Common myeloid progenitor, CD34-positive (primary cell): ENCODE measurements at regions not wholly inside any gene's neighbourhood (a gene's known extent, or its start where the extent isn't known, plus 50 kb on each side); places are given as distances from the start of the nearest gene placed in this dataset.
"Not testable (repeated sequence)": the region's sequence is repeated elsewhere in the genome, so short reads cannot be mapped to it uniquely, and the experiment has no call there.

Experiments
- CTCF ChIA-PET: fragments of 350-600 bp; sonication (Branson Sonifier 250); formaldehyde crosslinking; loops from one replicate; lab custom pipeline; 2021; ENCODE audit warnings: antibody characterized with exemption; lab: Charles Lee
- POLR2A ChIA-PET: fragments of 350-600 bp; sonication (Branson Sonifier 250); formaldehyde crosslinking; loops from one replicate; lab custom pipeline; 2021; ENCODE audit warnings: antibody characterized with exemption; lab: Charles Lee
- DNase-seq, 3 donors: peaks; one replicate each; pipeline versions ENCODE4 v3.0.0 to v3.0.0-alpha.2; 2013
- H3K27ac ChIP-seq, 2 experiments: 1 replicate in 1 of 2; 2 replicates in 1 of 2; pipeline ENCODE4 v1.7.0; 2013; ENCODE audit warnings: inconsistent platforms in 2 of 2, low read length in 2 of 2, mild to moderate bottlenecking in 2 of 2, low read depth in 1 of 2, moderate library complexity in 1 of 2; ENCODE audit not compliant: severe bottlenecking in 2 of 2, insufficient read depth in 1 of 2, poor library complexity in 1 of 2
- H3K27me3 ChIP-seq, 5 experiments: replicated peaks in 2 of 5; 1 replicate in 3 of 5; 2 replicates in 2 of 5; pipeline versions ENCODE4 v1.6.1 to v1.7.0; 2013; ENCODE audit warnings: low read length in 4 of 5, mild to moderate bottlenecking in 2 of 5, moderate library complexity in 2 of 5, inconsistent platforms in 1 of 5; ENCODE audit not compliant: insufficient read depth in 5 of 5, control insufficient read depth in 4 of 5
- H3K36me3 ChIP-seq, 4 experiments: 1 replicate in 2 of 4; 2 replicates in 2 of 4; pipeline versions ENCODE4 v1.6.1 to v1.7.0; 2013; ENCODE audit warnings: low read length in 3 of 4, control low read depth in 1 of 4, mild to moderate bottlenecking in 1 of 4; ENCODE audit not compliant: control insufficient read depth in 4 of 4, insufficient read depth in 4 of 4
- H3K4me1 ChIP-seq, 4 experiments: 1 replicate in 3 of 4; 2 replicates in 1 of 4; pipeline versions ENCODE4 v1.6.1 to v1.7.1; 2013; ENCODE audit warnings: low read length in 3 of 4, mild to moderate bottlenecking in 3 of 4, control low read depth in 1 of 4, inconsistent platforms in 1 of 4, moderate library complexity in 1 of 4; ENCODE audit not compliant: control insufficient read depth in 4 of 4, insufficient read depth in 4 of 4; ENCODE audit errors: control extremely low read depth in 1 of 4
- H3K4me3 ChIP-seq, 7 experiments: 1 replicate in 4 of 7; 2 replicates in 3 of 7; pipeline versions ENCODE4 v1.5.1 to v1.7.0; 2013; ENCODE audit warnings: mild to moderate bottlenecking in 7 of 7, low read length in 6 of 7, moderate library complexity in 6 of 7, inconsistent platforms in 2 of 7, low read depth in 2 of 7, control low read depth in 1 of 7; ENCODE audit not compliant: insufficient read depth in 4 of 7, control insufficient read depth in 1 of 7; ENCODE audit errors: extremely low read depth in 1 of 7
- H3K9me3 ChIP-seq, 5 experiments: 1 replicate in 4 of 5; 2 replicates in 1 of 5; pipeline versions ENCODE4 v1.6.1 to v1.7.1; 2013; ENCODE audit warnings: low read length in 4 of 5, mild to moderate bottlenecking in 2 of 5, inconsistent platforms in 1 of 5, low read depth in 1 of 5, moderate library complexity in 1 of 5; ENCODE audit not compliant: control insufficient read depth in 4 of 5, insufficient read depth in 2 of 5; ENCODE audit errors: control extremely low read depth in 1 of 5
- WGBS: methylation state at CpG from one replicate; pipeline ENCODE4 v1.1.5; 2013; ENCODE audit not compliant: insufficient coverage; 5-methylcytosine and 5-hydroxymethylcytosine counted together

- ChIA-PET POLR2A (no interaction called here), CTCF (no interaction called here)
- no peaks in the 10 kb centered on the region for H3K27me3 ChIP-seq
- H3K9me3 ChIP-seq: no peaks in the 10 kb centered on the region
- no peak for DNase-seq
- H3K27ac ChIP-seq: no peak overlapping the region
- 95% methylated on average over 2 of the region's 3 CpGs for WGBS
- H3K4me3 ChIP-seq: no peak overlapping the region
- no peaks in the 10 kb centered on the region for H3K36me3 ChIP-seq
- no peaks in the 10 kb centered on the region for H3K4me1 ChIP-seq
These were observed 78.1 kb upstream of the EOMES start for GRCh38 chr3:27800261-27800660.

- ChIA-PET CTCF (no interaction called here), POLR2A (no interaction called here)
- Histone ChIP-seq H3K27me3 (no peaks in the 10 kb centered on the region), H3K9me3 (no peaks in the 10 kb centered on the region), H3K36me3 (no peaks in the 10 kb centered on the region), H3K4me1 (no peaks in the 10 kb centered on the region), H3K27ac (no peak overlapping the region), H3K4me3 (no peak overlapping the region)
- WGBS: no CpG with 5 or more reads among the region's 2 CpGs
- DNase-seq: no peak
These were observed 80.3 kb upstream of the EOMES start for GRCh38 chr3:27802425-27802824.

GRCh38 chr3:27802849-27803248 lies 80.7 kb upstream of the EOMES start:
- no peak for DNase-seq
- Histone ChIP-seq H3K4me1 (no peaks in the 10 kb centered on the region), H3K27me3 (no peaks in the 10 kb centered on the region), H3K9me3 (no peaks in the 10 kb centered on the region), H3K4me3 (no peak overlapping the region), H3K27ac (no peak overlapping the region), H3K36me3 (no peaks in the 10 kb centered on the region)
- ChIA-PET POLR2A (no interaction called here), CTCF (no interaction called here)

- CTCF ChIA-PET: no interaction called here
- H3K9me3 ChIP-seq: no peaks in the 10 kb centered on the region
- no peak overlapping the region for H3K4me3 ChIP-seq
- 92% methylated on average over 2 of the region's 2 CpGs for WGBS
- POLR2A ChIA-PET: no interaction called here
- DNase-seq: no peak
- H3K36me3 ChIP-seq: no peaks in the 10 kb centered on the region
- H3K27me3 ChIP-seq: no peaks in the 10 kb centered on the region
- H3K27ac ChIP-seq: no peak overlapping the region
- no peaks in the 10 kb centered on the region for H3K4me1 ChIP-seq
These were observed 83.2 kb upstream of the EOMES start for GRCh38 chr3:27805282-27805681.

- Histone ChIP-seq H3K4me1 (no peaks in the 10 kb centered on the region), H3K4me3 (no peak overlapping the region), H3K36me3 (no peaks in the 10 kb centered on the region), H3K27ac (no peak overlapping the region), H3K9me3 (no peaks in the 10 kb centered on the region), H3K27me3 (no peaks in the 10 kb centered on the region)
- no peak for DNase-seq
- POLR2A ChIA-PET: no interaction called here
- CTCF ChIA-PET: no interaction called here
- WGBS: 75% methylated on average over 1 of the region's 1 CpG
These were observed 91.1 kb upstream of the EOMES start for GRCh38 chr3:27813255-27813654.

GRCh38 chr3:27821609-27822008 lies 99.5 kb upstream of the EOMES start:
- 100% methylated on average over 6 of the region's 23 CpGs for WGBS
- H3K27ac ChIP-seq, H3K4me1 ChIP-seq, CTCF ChIA-PET, H3K36me3 ChIP-seq, POLR2A ChIA-PET, DNase-seq, H3K9me3 ChIP-seq, H3K4me3 ChIP-seq, H3K27me3 ChIP-seq: not testable (repeated sequence)

GRCh38 chr3:27824312-27825200 lies 102.4 kb upstream of the EOMES start:
- CTCF ChIA-PET: no interaction called here
- 90% methylated on average over 2 of the region's 6 CpGs for WGBS

More at GRCh38 chr3:27824312-27825200, 102.4 kb upstream of the EOMES start:
- Histone ChIP-seq H3K27me3 (no peaks in the 10 kb centered on the region), H3K36me3 (no peaks in the 10 kb centered on the region), H3K4me1 (no peaks in the 10 kb centered on the region), H3K4me3 (no peak overlapping the region), H3K9me3 (no peaks in the 10 kb centered on the region), H3K27ac (no peak overlapping the region)
- no peak for DNase-seq
- POLR2A ChIA-PET: no interaction called here
